ENCODE measurements at regions not wholly inside any gene's neighbourhood (a gene's known extent, or its start where the extent isn't known, plus 50 kb on each side); places are given as distances from the start of the nearest gene placed in this dataset.
"Not testable (repeated sequence)": the region's sequence is repeated elsewhere in the genome, so short reads cannot be mapped to it uniquely, and the experiment has no call there.

DNA sequence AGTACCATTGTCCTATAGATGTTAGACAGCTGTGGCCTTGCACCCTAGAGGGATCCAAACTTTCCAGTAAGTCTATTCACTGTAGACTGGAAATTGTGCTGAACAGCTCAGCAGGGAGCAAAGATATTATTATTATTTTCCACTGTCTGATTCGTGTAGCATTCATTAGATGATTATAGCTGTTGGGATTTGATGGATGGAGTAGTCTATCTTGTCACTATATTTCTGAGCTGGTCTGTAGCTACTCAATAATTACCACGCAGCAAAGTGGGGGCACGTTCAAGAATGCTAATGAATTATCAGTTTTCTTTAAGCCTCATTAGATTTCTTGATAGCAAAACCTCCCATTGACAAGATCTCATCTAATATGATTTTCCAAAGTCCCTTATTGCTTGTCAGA is 113.2 kb downstream of the RTP4 start:
- no peak for DNase-seq
- Mint-ChIP-seq H3K4me3 (ENCODE audit: unreplicated experiment) (no peak overlapping the region), H3K27ac (ENCODE audit: unreplicated experiment) (no peak overlapping the region), H3K36me3 (ENCODE audit: unreplicated experiment) (peaks cover 15% of the 10 kb centered on the region), H3K27me3 (ENCODE audit: unreplicated experiment) (no peaks in the 10 kb centered on the region), H3K9me3 (ENCODE audit: unreplicated experiment) (peaks cover 7% of the 10 kb centered on the region), H3K4me1 (ENCODE audit: low read depth, unreplicated experiment) (no peaks in the 10 kb centered on the region)
- TF ChIP-seq, protein P1, sequence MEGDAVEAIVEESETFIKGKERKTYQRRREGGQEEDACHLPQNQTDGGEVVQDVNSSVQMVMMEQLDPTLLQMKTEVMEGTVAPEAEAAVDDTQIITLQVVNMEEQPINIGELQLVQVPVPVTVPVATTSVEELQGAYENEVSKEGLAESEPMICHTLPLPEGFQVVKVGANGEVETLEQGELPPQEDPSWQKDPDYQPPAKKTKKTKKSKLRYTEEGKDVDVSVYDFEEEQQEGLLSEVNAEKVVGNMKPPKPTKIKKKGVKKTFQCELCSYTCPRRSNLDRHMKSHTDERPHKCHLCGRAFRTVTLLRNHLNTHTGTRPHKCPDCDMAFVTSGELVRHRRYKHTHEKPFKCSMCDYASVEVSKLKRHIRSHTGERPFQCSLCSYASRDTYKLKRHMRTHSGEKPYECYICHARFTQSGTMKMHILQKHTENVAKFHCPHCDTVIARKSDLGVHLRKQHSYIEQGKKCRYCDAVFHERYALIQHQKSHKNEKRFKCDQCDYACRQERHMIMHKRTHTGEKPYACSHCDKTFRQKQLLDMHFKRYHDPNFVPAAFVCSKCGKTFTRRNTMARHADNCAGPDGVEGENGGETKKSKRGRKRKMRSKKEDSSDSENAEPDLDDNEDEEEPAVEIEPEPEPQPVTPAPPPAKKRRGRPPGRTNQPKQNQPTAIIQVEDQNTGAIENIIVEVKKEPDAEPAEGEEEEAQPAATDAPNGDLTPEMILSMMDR (IDR thresholded peaks at IDR 0.05; ENCODE audit: partially characterized antibody, unreplicated experiment) = no peak

DNA sequence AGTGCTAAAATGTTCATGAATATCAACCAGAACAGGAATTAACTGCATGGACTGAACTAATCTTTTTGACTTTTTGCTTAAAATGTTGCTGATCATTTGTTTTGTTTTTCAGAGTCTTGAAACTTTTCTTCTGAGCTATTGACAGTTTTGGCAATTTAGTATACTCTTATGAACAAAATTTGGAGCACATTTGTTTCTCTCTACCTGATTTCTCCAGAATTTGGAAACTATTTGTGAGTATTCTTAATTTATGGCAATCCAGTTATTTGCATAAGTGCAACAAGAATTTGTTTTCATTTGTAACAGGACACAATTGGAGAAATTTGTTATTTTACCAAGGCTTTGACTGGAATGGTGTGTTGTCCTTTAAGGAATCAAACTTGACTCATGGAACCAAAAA is 107.4 kb downstream of the RTP4 start:
- DNase-seq; H3K4me3 Mint-ChIP-seq (ENCODE audit: unreplicated experiment); H3K27me3 Mint-ChIP-seq (ENCODE audit: unreplicated experiment); H3K27ac Mint-ChIP-seq (ENCODE audit: unreplicated experiment); H3K4me1 Mint-ChIP-seq (ENCODE audit: low read depth, unreplicated experiment): not testable (repeated sequence)
- Mint-ChIP-seq H3K9me3 (ENCODE audit: unreplicated experiment) (peaks cover 21% of the 10 kb centered on the region), H3K36me3 (ENCODE audit: unreplicated experiment) (peaks cover 26% of the 10 kb centered on the region)

DNA sequence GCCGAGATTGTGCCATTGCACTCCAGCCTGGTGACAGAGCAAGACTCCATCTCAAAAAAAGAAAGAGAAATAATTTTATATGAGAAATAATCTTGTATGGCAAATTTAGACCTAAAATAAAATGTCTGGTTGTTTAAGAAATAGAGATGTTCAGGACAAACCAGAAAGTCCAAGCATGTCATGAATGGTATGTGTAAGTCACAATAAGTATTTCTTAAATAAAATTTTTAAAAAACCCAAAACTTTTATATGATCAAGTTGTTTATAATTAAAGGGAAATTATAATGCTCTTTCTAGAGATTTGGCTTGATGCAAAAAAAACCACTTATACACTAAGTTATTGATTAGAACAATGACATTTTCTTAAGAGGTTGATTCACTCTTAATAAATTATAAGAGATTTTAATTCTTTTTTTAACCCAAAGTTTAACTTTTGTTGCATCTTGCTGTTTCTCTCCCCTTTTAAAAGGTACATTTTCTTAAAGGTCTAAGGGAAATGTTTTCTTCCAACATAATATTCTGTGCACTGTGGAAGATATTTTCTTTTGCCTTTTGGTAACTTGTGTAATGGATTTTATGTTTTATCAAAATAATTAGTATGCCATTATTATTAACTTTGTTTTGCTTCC is 105.7 kb downstream of the RTP4 start:
- H3K36me3 Mint-ChIP-seq (ENCODE audit: unreplicated experiment) = peaks cover 22% of the 10 kb centered on the region
- no peak for DNase-seq
- H3K27ac Mint-ChIP-seq (ENCODE audit: unreplicated experiment) = no peak overlapping the region
- H3K4me1 Mint-ChIP-seq (ENCODE audit: low read depth, unreplicated experiment) = no peaks in the 10 kb centered on the region
- peaks cover 21% of the 10 kb centered on the region for H3K9me3 Mint-ChIP-seq (ENCODE audit: unreplicated experiment)
- H3K27me3 Mint-ChIP-seq (ENCODE audit: unreplicated experiment) = no peaks in the 10 kb centered on the region
- TF ChIP-seq, protein P1 (IDR thresholded peaks at IDR 0.05; ENCODE audit: partially characterized antibody, unreplicated experiment) = no peak
- H3K4me3 Mint-ChIP-seq (ENCODE audit: unreplicated experiment) = no peak overlapping the region

DNA sequence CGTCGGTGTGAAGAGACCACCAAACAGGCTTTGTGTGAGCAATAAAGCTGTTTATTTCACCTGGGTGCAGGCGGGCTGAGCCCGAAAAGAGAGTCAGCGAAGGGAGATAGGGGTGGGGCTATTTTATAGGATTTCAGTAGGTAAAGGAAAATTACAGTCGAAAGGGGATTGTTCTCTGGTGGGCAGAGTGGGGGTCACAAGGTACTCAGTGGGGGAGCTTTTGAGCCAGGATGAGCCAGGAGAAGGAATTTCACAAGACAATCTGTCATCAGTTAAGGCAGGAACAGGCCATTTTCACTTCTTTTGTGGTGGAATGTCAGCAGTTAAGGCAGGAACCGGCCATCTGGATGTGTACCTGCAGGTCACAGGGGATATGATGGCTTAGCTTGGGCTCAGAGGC is 98.1 kb downstream of the RTP4 start:
- H3K27me3 Mint-ChIP-seq (ENCODE audit: unreplicated experiment); H3K27ac Mint-ChIP-seq (ENCODE audit: unreplicated experiment); H3K4me1 Mint-ChIP-seq (ENCODE audit: low read depth, unreplicated experiment); DNase-seq; H3K4me3 Mint-ChIP-seq (ENCODE audit: unreplicated experiment): not testable (repeated sequence)
- Mint-ChIP-seq H3K36me3 (ENCODE audit: unreplicated experiment) (peaks cover 11% of the 10 kb centered on the region), H3K9me3 (ENCODE audit: unreplicated experiment) (peaks cover 12% of the 10 kb centered on the region)

DNA sequence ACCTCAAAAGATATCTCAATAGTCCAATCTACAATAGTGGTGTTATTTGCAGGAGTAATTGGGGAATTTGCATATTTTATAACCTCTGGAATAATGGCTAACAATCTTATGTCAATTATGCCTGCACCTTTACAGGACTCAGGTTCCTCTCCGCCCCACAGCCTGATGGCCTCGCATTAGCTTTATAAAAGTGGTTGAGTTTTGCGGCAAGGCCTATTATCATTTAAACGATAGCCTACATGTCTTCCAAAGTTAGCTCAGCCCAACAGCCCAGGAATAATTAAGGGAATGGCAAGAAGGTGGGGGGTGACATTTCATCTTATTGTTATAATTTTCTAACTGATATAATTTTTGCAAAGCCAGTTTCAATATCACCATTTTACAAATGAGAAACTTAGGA is 97.3 kb downstream of the RTP4 start:
- DNase-seq = no peak
- H3K36me3 Mint-ChIP-seq (ENCODE audit: unreplicated experiment) = peaks cover 7% of the 10 kb centered on the region
- TF ChIP-seq, protein P1 (IDR thresholded peaks at IDR 0.05; ENCODE audit: partially characterized antibody, unreplicated experiment) = no peak
- H3K27ac Mint-ChIP-seq (ENCODE audit: unreplicated experiment) = no peak overlapping the region
- H3K4me1 Mint-ChIP-seq (ENCODE audit: low read depth, unreplicated experiment) = no peaks in the 10 kb centered on the region
- H3K4me3 Mint-ChIP-seq (ENCODE audit: unreplicated experiment) = no peak overlapping the region
- H3K27me3 Mint-ChIP-seq (ENCODE audit: unreplicated experiment) = peaks cover 2% of the 10 kb centered on the region
- H3K9me3 Mint-ChIP-seq (ENCODE audit: unreplicated experiment) = peaks cover 4% of the 10 kb centered on the region

DNA sequence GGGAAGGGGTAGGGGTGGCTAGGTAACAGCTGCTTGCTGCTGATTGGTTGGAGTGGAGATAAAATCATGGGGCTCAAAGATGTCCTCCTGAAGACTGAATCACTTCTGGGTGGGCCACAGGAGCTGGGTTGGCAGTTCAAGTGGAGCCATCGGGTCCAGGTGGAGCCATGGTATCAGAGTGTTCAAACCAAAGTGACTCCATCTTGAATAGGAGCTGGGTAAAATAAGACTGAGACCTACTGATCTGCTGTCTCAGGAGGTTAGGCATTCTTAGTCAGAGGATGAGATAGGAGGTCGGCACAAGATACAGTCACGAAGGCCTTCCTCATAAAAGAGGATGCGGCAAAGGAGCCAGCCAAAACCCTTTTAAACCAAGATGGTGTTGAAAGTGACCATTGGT is 96.5 kb downstream of the RTP4 start:
- H3K4me3 Mint-ChIP-seq (ENCODE audit: unreplicated experiment) = no peak overlapping the region
- DNase-seq = no peak
- peaks cover 7% of the 10 kb centered on the region for H3K36me3 Mint-ChIP-seq (ENCODE audit: unreplicated experiment)
- H3K4me1 Mint-ChIP-seq (ENCODE audit: low read depth, unreplicated experiment) = no peaks in the 10 kb centered on the region
- peaks cover 4% of the 10 kb centered on the region for H3K9me3 Mint-ChIP-seq (ENCODE audit: unreplicated experiment)
- TF ChIP-seq, protein P1 (IDR thresholded peaks at IDR 0.05; ENCODE audit: partially characterized antibody, unreplicated experiment) = no peak
- H3K27me3 Mint-ChIP-seq (ENCODE audit: unreplicated experiment) = peaks cover 2% of the 10 kb centered on the region
- H3K27ac Mint-ChIP-seq (ENCODE audit: unreplicated experiment) = no peak overlapping the region
